ENCODE measurements at regions not wholly inside any gene's neighbourhood (a gene's known extent, or its start where the extent isn't known, plus 50 kb on each side); places are given as distances from the start of the nearest gene placed in this dataset.

- TF ChIP-seq, protein P1, sequence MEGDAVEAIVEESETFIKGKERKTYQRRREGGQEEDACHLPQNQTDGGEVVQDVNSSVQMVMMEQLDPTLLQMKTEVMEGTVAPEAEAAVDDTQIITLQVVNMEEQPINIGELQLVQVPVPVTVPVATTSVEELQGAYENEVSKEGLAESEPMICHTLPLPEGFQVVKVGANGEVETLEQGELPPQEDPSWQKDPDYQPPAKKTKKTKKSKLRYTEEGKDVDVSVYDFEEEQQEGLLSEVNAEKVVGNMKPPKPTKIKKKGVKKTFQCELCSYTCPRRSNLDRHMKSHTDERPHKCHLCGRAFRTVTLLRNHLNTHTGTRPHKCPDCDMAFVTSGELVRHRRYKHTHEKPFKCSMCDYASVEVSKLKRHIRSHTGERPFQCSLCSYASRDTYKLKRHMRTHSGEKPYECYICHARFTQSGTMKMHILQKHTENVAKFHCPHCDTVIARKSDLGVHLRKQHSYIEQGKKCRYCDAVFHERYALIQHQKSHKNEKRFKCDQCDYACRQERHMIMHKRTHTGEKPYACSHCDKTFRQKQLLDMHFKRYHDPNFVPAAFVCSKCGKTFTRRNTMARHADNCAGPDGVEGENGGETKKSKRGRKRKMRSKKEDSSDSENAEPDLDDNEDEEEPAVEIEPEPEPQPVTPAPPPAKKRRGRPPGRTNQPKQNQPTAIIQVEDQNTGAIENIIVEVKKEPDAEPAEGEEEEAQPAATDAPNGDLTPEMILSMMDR (IDR thresholded peaks at IDR 0.05) = no peak
- TF ChIP-seq POLR2A (IDR thresholded peaks at IDR 0.05) = no peak
Observed at GRCh38 chr18:66324616-66325015, 279.3 kb downstream of the CDH19 start.
